Activated CD8-positive, alpha-beta T cell treated with anti-CD3 and anti-CD28 coated beads, Interleukin-2, amount 10 ng/mL, durations not matched to agents 7 days and 5 days (primary cell): ENCODE measurements at regions not wholly inside any gene's neighbourhood (a gene's known extent, or its start where the extent isn't known, plus 50 kb on each side); places are given as distances from the start of the nearest gene placed in this dataset.
"Not testable (repeated sequence)": the region's sequence is repeated elsewhere in the genome, so short reads cannot be mapped to it uniquely, and the experiment has no call there.

Experiments used
- ATAC-seq: fragments of 150-1000 bp; cut with Tn5 transposase; one replicate; pipeline ENCODE4 v1.10.0; 2021; ENCODE audit warnings: moderate library complexity
- CTCF ChIA-PET: fragments of 350-600 bp; sonication (Branson Sonifier 250); formaldehyde crosslinking; loops from one replicate; lab custom pipeline; 2021; ENCODE audit warnings: antibody characterized with exemption; lab: Charles Lee
- POLR2A ChIA-PET: fragments of 350-600 bp; sonication (Branson Sonifier 250); formaldehyde crosslinking; loops from one replicate; lab custom pipeline; 2021; ENCODE audit warnings: antibody characterized with exemption; lab: Charles Lee
- DNase-seq: peaks from one replicate; pipeline ENCODE4 v3.0.0-alpha.2; 2020
- H3K27ac Mint-ChIP-seq: one replicate; pipeline ENCODE4 v1.8.0; 2021; ENCODE audit warnings: mild to moderate bottlenecking, mixed read lengths
- H3K27me3 Mint-ChIP-seq: one replicate; pipeline ENCODE4 v1.8.0; 2021; ENCODE audit warnings: low read depth, mixed read lengths
- H3K36me3 Mint-ChIP-seq: one replicate; pipeline ENCODE4 v1.8.0; 2021; ENCODE audit warnings: low read depth, mixed read lengths
- H3K4me1 Mint-ChIP-seq: one replicate; pipeline ENCODE4 v1.8.0; 2021; ENCODE audit warnings: low read depth, mixed read lengths
- H3K4me3 Mint-ChIP-seq: one replicate; pipeline ENCODE4 v1.8.0; 2021; ENCODE audit warnings: mild to moderate bottlenecking, mixed read lengths
- H3K9me3 Mint-ChIP-seq: one replicate; pipeline ENCODE4 v1.8.0; 2022; ENCODE audit warnings: mixed read lengths; ENCODE audit not compliant: insufficient read depth

GRCh38 chr10:33710006-33710405 is 375.5 kb upstream of the NRP1 start:
- no peak for ATAC-seq
- CTCF ChIA-PET, result no interaction called here
- H3K4me3 Mint-ChIP-seq, result no peak overlapping the region
- H3K4me1 Mint-ChIP-seq, result no peaks in the 10 kb centered on the region
- no peaks in the 10 kb centered on the region for H3K27me3 Mint-ChIP-seq
- H3K27ac Mint-ChIP-seq, result no peak overlapping the region
- no peaks in the 10 kb centered on the region for H3K9me3 Mint-ChIP-seq
- no peaks in the 10 kb centered on the region for H3K36me3 Mint-ChIP-seq
- POLR2A ChIA-PET, result no interaction called here
- DNase-seq, result no peak

DNA sequence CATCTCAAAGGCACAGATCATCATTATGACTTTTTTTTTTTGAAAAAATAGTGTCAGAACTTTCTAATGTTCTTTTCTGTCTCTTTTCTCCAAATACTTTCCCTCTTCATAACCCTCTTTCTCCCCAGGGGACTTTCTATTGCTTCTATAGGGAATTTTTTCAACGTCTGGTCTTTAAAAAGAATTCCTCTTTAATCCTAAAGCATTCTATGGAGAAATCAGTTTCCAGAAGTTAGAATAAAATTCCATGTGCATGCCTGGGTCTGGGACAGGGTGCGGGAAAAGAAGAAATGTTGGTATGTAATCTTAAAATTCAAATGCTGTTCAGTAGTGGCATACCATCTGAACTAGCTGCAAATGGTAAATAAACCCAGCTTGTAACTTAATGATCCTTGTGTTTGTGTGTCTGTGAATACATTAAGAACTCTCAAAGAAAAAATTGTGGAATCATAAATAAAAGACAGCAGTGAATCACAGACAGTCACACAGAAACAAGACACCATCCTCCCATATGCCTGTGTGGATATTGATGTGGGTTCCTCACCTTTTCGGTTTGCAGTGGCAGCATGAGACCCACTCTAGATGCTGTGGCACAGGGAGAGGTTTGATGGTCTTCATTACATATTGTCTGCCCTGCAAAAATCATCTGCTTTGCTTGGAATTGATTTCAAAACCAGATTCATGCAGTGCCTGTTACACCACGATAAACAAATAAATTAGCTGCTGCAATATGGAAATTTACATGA is 374.7 kb upstream of the NRP1 start:
- Mint-ChIP-seq H3K4me1 (no peaks in the 10 kb centered on the region), H3K9me3 (no peaks in the 10 kb centered on the region), H3K36me3 (no peaks in the 10 kb centered on the region), H3K27ac (no peak overlapping the region), H3K4me3 (no peak overlapping the region), H3K27me3 (no peaks in the 10 kb centered on the region)
- CTCF ChIA-PET, result no interaction called here
- ATAC-seq (no peak), DNase-seq (no peak)
- POLR2A ChIA-PET, result no interaction called here

- DNase-seq, result no peak
- Mint-ChIP-seq H3K9me3 (no peaks in the 10 kb centered on the region), H3K36me3 (no peaks in the 10 kb centered on the region), H3K27ac (no peak overlapping the region), H3K27me3 (no peaks in the 10 kb centered on the region), H3K4me3 (no peak overlapping the region), H3K4me1 (no peaks in the 10 kb centered on the region)
- POLR2A ChIA-PET, result no interaction called here
- ATAC-seq, result no peak
- CTCF ChIA-PET, result no interaction called here
Measured at GRCh38 chr10:33708561-33708960, 374.1 kb upstream of the NRP1 start.

DNA sequence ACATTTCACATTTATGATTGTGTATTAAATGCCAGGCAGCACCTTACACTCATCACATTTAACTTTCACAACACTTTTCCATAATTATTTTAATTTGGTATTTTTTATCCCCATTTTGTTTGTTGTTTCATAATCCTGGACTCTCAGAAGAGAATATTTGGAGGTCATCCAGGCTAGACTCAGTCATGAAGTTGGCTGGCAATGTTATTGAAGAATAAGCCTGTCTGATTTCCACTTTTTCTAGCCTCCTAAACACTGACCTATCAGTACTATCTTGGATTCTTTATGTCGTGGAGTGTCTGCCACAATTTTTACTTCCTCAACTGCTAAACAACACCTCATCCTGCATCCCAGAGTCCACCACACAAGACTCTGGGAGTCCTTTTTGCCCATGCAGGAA is 372.3 kb upstream of the NRP1 start:
- Mint-ChIP-seq H3K27ac (no peak overlapping the region), H3K36me3 (no peaks in the 10 kb centered on the region), H3K4me3 (no peak overlapping the region), H3K9me3 (no peaks in the 10 kb centered on the region), H3K27me3 (no peaks in the 10 kb centered on the region), H3K4me1 (no peaks in the 10 kb centered on the region)
- no peak for ATAC-seq
- no peak for DNase-seq
- ChIA-PET POLR2A (no interaction called here), CTCF (no interaction called here)

DNA sequence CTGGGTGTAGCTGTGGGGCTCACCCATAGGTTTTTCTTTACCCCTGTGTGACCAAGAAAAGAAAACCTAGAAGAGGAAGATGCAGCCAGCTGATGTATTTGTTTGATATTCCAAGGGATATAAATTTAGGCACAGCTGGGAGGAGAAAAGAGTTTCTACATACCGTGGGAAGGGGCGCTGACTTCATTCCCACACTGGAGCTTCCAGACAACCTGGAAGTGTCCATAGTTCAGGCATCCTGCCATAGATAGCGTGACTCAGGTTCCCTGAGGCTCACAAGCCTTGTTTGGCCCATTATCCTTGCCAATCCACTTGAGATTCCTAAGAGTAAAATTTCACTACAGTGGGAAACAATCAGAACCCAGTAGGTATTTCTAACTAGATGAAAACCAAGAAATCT is 371.7 kb upstream of the NRP1 start:
- ChIA-PET POLR2A (no interaction called here), CTCF (no interaction called here)
- H3K27me3 Mint-ChIP-seq, result no peaks in the 10 kb centered on the region
- no peak overlapping the region for H3K4me3 Mint-ChIP-seq
- H3K4me1 Mint-ChIP-seq, result no peaks in the 10 kb centered on the region
- no peaks in the 10 kb centered on the region for H3K36me3 Mint-ChIP-seq
- DNase-seq (no peak), ATAC-seq (no peak)
- H3K27ac Mint-ChIP-seq, result no peak overlapping the region
- H3K9me3 Mint-ChIP-seq, result no peaks in the 10 kb centered on the region

DNA sequence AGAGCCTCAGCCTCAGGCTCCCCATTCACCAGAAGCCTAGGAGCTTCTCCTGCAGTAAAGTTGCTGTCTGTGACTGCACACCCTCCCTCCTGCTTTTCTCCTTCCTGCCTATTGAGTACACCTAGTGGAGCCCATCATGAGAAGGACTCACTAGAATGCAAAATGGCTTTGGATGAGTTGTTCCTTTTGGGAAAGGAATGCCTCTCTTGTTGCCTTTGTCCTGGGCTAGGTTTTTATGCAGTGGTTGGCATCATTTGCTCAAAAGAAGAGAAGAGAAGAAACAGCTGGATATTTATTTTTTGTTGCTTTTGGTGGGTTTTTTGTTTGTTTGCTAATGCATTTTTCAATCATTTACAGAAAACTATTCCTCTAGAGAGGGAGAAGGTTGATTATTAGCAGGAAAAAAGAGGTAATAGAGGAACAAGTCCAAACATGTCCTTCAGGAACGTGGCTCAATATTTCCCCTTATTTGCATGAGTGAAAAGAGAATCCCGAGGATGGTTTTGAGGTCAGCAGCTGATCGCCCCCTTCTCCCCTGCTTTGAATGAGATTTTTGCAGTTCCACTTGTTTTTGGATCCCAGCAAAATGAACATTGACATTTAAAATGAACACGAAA is 369.9 kb upstream of the NRP1 start:
- Mint-ChIP-seq H3K27ac (no peak overlapping the region), H3K9me3 (no peaks in the 10 kb centered on the region), H3K4me3 (no peak overlapping the region), H3K36me3 (no peaks in the 10 kb centered on the region), H3K27me3 (no peaks in the 10 kb centered on the region), H3K4me1 (no peaks in the 10 kb centered on the region)
- no peak for ATAC-seq
- ChIA-PET POLR2A (no interaction called here), CTCF (no interaction called here)
- DNase-seq, result no peak

DNA sequence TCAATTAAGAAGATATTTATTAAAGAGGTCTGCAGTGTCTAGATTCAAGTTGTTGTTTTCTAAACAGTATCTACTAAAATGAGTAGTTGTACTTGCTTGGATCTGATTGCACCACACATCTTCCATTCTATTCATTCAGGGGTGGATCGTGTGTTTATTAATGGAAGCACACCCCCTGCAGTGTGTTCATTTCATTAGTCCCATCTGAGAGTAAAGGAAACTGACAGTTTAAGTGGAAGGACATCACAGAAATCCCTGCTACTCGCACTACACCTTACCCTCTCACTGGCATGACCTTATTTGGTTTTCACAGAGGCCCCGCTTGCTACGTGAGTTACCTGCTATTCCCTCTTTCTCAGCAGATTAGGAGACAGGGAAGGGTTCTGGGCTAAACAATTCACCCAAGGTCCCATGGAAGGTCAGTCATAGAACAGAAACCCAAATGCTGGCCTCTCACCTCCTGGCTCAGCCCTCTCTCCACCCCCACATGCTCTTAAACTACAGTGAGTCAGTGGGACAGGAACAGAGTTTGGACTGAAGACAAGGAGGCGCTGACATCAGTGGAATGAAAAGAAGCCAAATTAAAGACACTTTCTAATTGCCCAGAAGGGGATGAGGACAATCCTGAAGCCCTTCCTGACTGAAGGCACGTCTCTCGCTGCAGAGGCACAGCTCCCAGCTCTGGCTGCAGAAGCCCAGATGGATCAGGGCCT is 369.2 kb upstream of the NRP1 start:
- Mint-ChIP-seq H3K27me3 (no peaks in the 10 kb centered on the region), H3K36me3 (no peaks in the 10 kb centered on the region), H3K4me3 (no peak overlapping the region), H3K9me3 (no peaks in the 10 kb centered on the region), H3K27ac (no peak overlapping the region), H3K4me1 (no peaks in the 10 kb centered on the region)
- DNase-seq, result no peak
- CTCF ChIA-PET, result no interaction called here
- ATAC-seq, result no peak
- POLR2A ChIA-PET, result no interaction called here

- H3K4me1 Mint-ChIP-seq, result no peaks in the 10 kb centered on the region
- ChIA-PET POLR2A (no interaction called here), CTCF (no interaction called here)
- no peaks in the 10 kb centered on the region for H3K27me3 Mint-ChIP-seq
- H3K9me3 Mint-ChIP-seq, result peaks cover 4% of the 10 kb centered on the region
- no peak for ATAC-seq
- DNase-seq, result no peak
- H3K27ac Mint-ChIP-seq, result no peak overlapping the region
- H3K36me3 Mint-ChIP-seq, result no peaks in the 10 kb centered on the region
- H3K4me3 Mint-ChIP-seq, result no peak overlapping the region
Measured at GRCh38 chr10:33698033-33698432, 363.6 kb upstream of the NRP1 start.

DNA sequence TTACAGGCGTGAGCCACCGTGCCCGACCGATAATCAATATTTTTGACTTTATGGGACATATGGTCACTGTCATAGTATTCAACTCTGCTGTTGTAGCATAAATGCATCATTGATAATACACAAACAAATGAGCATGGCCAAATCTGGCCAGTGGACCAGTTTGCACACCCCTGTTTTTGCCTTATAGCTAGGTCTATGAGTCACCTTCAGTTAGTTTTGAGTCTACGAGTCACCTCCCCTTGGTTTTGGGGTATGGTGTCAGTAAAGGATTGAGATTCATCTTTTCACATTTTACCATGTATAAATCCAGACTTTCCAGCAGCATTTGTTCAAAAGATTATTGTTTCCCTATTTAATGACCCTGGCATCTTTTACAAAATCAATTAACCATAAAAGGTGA is 362.5 kb upstream of the NRP1 start:
- Mint-ChIP-seq H3K36me3 (no peaks in the 10 kb centered on the region), H3K9me3 (peaks cover 4% of the 10 kb centered on the region), H3K4me3 (no peak overlapping the region), H3K27ac (no peak overlapping the region), H3K4me1 (no peaks in the 10 kb centered on the region), H3K27me3 (no peaks in the 10 kb centered on the region)
- DNase-seq, result no peak
- no peak for ATAC-seq
- CTCF ChIA-PET, result no interaction called here
- POLR2A ChIA-PET, result no interaction called here

GRCh38 chr10:33695536-33695935 is 361.1 kb upstream of the NRP1 start:
- H3K27me3 Mint-ChIP-seq, result no peaks in the 10 kb centered on the region
- POLR2A ChIA-PET, result no interaction called here
- no peak for ATAC-seq
- peaks cover 7% of the 10 kb centered on the region for H3K9me3 Mint-ChIP-seq
- no peaks in the 10 kb centered on the region for H3K36me3 Mint-ChIP-seq
- H3K27ac Mint-ChIP-seq, result no peak overlapping the region
- H3K4me1 Mint-ChIP-seq, result no peaks in the 10 kb centered on the region
- no peak overlapping the region for H3K4me3 Mint-ChIP-seq
- no peak for DNase-seq
- CTCF ChIA-PET, result no interaction called here

DNA sequence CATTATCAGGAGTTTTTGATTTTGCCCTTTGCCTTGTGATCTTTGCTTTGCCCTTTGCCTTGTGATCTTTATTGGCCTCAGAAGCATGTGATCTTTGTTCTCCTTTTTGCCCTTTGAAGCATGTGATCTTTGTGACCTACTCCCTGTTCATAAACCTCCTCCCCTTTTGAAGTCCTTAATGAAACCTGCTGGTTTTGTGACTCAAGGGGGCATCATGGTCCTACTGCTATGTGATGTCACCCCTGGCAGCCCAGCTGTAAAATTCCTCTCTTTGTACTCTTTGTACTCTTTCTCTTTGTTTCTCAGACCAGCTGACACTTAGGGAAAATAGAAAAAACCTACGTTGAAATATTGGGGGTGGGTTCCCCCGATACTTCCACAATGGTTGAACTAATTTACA is 356.1 kb upstream of the NRP1 start:
- CTCF ChIA-PET, H3K27me3 Mint-ChIP-seq, DNase-seq, H3K4me3 Mint-ChIP-seq, H3K9me3 Mint-ChIP-seq, H3K4me1 Mint-ChIP-seq, H3K27ac Mint-ChIP-seq, POLR2A ChIA-PET, ATAC-seq, H3K36me3 Mint-ChIP-seq: not testable (repeated sequence)

GRCh38 chr10:33688506-33688905 is 354.0 kb upstream of the NRP1 start:
- no peaks in the 10 kb centered on the region for H3K27me3 Mint-ChIP-seq
- H3K4me3 Mint-ChIP-seq, result no peak overlapping the region
- H3K9me3 Mint-ChIP-seq, result peaks cover 8% of the 10 kb centered on the region
- POLR2A ChIA-PET, result no interaction called here
- CTCF ChIA-PET, result no interaction called here
- DNase-seq (no peak), ATAC-seq (no peak)
- no peak overlapping the region for H3K27ac Mint-ChIP-seq
- no peaks in the 10 kb centered on the region for H3K4me1 Mint-ChIP-seq
- no peaks in the 10 kb centered on the region for H3K36me3 Mint-ChIP-seq
